ENCODE measurements at regions not wholly inside any gene's neighbourhood (a gene's known extent, or its start where the extent isn't known, plus 50 kb on each side); places are given as distances from the start of the nearest gene placed in this dataset.

GRCh38 chr5:103336941-103337340 lies 78.4 kb downstream of the MACIR start:
- no peak for DNase-seq

GRCh38 chr5:103333376-103333775 lies 74.8 kb downstream of the MACIR start:
- DNase-seq, result no peak

- DNase-seq, result no peak
Measured at GRCh38 chr5:103330875-103331274, 72.3 kb downstream of the MACIR start.
